HUES48 (cell line): ENCODE measurements at regions not wholly inside any gene's neighbourhood (a gene's known extent, or its start where the extent isn't known, plus 50 kb on each side); places are given as distances from the start of the nearest gene placed in this dataset.
"Not testable (repeated sequence)": the region's sequence is repeated elsewhere in the genome, so short reads cannot be mapped to it uniquely, and the experiment has no call there.

ENCODE experiments used
- H3K27ac ChIP-seq: one replicate; pipeline ENCODE4 v1.7.0; 2013; ENCODE audit warnings: low read depth, low read length, inconsistent platforms
- H3K27me3 ChIP-seq: 2 replicates; pipeline ENCODE4 v1.6.1; 2013; ENCODE audit warnings: mild to moderate bottlenecking, low read length; ENCODE audit not compliant: control insufficient read depth, insufficient read depth
- H3K36me3 ChIP-seq: 2 replicates; pipeline ENCODE4 v1.6.1; 2013; ENCODE audit warnings: low read length; ENCODE audit not compliant: control insufficient read depth, insufficient read depth
- H3K4me1 ChIP-seq: 2 replicates; pipeline ENCODE4 v1.6.1; 2013; ENCODE audit warnings: mild to moderate bottlenecking, low read length; ENCODE audit not compliant: control insufficient read depth, insufficient read depth
- H3K4me3 ChIP-seq: 2 replicates; pipeline ENCODE4 v1.5.1; 2013; ENCODE audit warnings: mild to moderate bottlenecking, low read depth, low read length
- H3K9ac ChIP-seq: 2 replicates; pipeline ENCODE4 v1.6.1; 2013; ENCODE audit warnings: mild to moderate bottlenecking, low read depth, low read length, moderate library complexity
- H3K9me3 ChIP-seq: 2 replicates; pipeline ENCODE4 v1.6.1; 2013; ENCODE audit warnings: low read length; ENCODE audit not compliant: control insufficient read depth, insufficient read depth

- not testable (repeated sequence) for H3K27ac ChIP-seq, H3K36me3 ChIP-seq, H3K4me3 ChIP-seq, H3K4me1 ChIP-seq, H3K27me3 ChIP-seq, H3K9ac ChIP-seq, H3K9me3 ChIP-seq
Observed at GRCh38 chr3:75507956-75508355, 156.2 kb upstream of the FRG2C start.

GRCh38 chr3:75527657-75528056, 136.5 kb upstream of the FRG2C start:
- H3K36me3 ChIP-seq, H3K4me1 ChIP-seq, H3K27me3 ChIP-seq, H3K27ac ChIP-seq, H3K4me3 ChIP-seq, H3K9me3 ChIP-seq, H3K9ac ChIP-seq: not testable (repeated sequence)

GRCh38 chr3:75552095-75552494, 112.0 kb upstream of the FRG2C start:
- not testable (repeated sequence) for H3K9me3 ChIP-seq, H3K9ac ChIP-seq, H3K36me3 ChIP-seq, H3K4me1 ChIP-seq, H3K27ac ChIP-seq, H3K4me3 ChIP-seq, H3K27me3 ChIP-seq

- not testable (repeated sequence) for H3K36me3 ChIP-seq, H3K9ac ChIP-seq, H3K27me3 ChIP-seq, H3K9me3 ChIP-seq, H3K4me1 ChIP-seq, H3K27ac ChIP-seq, H3K4me3 ChIP-seq
Observed at GRCh38 chr3:75564427-75564826, 99.7 kb upstream of the FRG2C start.

GRCh38 chr3:75572303-75572702, 91.8 kb upstream of the FRG2C start:
- H3K4me3 ChIP-seq, H3K9ac ChIP-seq, H3K4me1 ChIP-seq, H3K9me3 ChIP-seq, H3K27ac ChIP-seq, H3K36me3 ChIP-seq, H3K27me3 ChIP-seq: not testable (repeated sequence)

- peaks cover 39% of the 10 kb centered on the region for H3K27me3 ChIP-seq
Observed at GRCh38 chr3:75579091-75579490, 85.0 kb upstream of the FRG2C start.

GRCh38 chr3:75579536-75579935, 84.6 kb upstream of the FRG2C start:
- not testable (repeated sequence) for H3K4me1 ChIP-seq, H3K27ac ChIP-seq, H3K9ac ChIP-seq, H3K36me3 ChIP-seq, H3K9me3 ChIP-seq
- Histone ChIP-seq H3K27me3 (peaks cover 39% of the 10 kb centered on the region), H3K4me3 (peak overlapping the region; percentile 43; the same call in 1 of the 2 replicates)

More at GRCh38 chr3:75579091-75579490, 85.0 kb upstream of the FRG2C start:
- H3K4me1 ChIP-seq, H3K9me3 ChIP-seq, H3K27ac ChIP-seq, H3K36me3 ChIP-seq, H3K9ac ChIP-seq: not testable (repeated sequence)
- H3K4me3 ChIP-seq: peak overlapping the region; percentile 43; the same call in 1 of the 2 replicates

- not testable (repeated sequence) for H3K4me1 ChIP-seq
Observed at GRCh38 chr3:75579981-75580782, 83.9 kb upstream of the FRG2C start.

GRCh38 chr3:75582536-75582935, 81.6 kb upstream of the FRG2C start:
- H3K4me1 ChIP-seq, H3K27ac ChIP-seq, H3K9me3 ChIP-seq, H3K36me3 ChIP-seq, H3K9ac ChIP-seq: not testable (repeated sequence)
- Histone ChIP-seq H3K27me3 (peaks cover 39% of the 10 kb centered on the region), H3K4me3 (peak overlapping the region; percentile 40; the same call in 1 of the 2 replicates)

More at GRCh38 chr3:75579981-75580782, 83.9 kb upstream of the FRG2C start:
- not testable (repeated sequence) for H3K36me3 ChIP-seq, H3K27ac ChIP-seq, H3K9ac ChIP-seq, H3K9me3 ChIP-seq
- peak overlapping the region; percentile 72 for H3K4me3 ChIP-seq
- H3K27me3 ChIP-seq: peaks cover 39% of the 10 kb centered on the region

- H3K36me3 ChIP-seq, H3K9ac ChIP-seq, H3K4me1 ChIP-seq, H3K4me3 ChIP-seq, H3K27ac ChIP-seq, H3K9me3 ChIP-seq: not testable (repeated sequence)
- peaks cover 34% of the 10 kb centered on the region for H3K27me3 ChIP-seq
Observed at GRCh38 chr3:75583116-75583515, 81.0 kb upstream of the FRG2C start.

- not testable (repeated sequence) for H3K9me3 ChIP-seq, H3K4me3 ChIP-seq, H3K27me3 ChIP-seq, H3K4me1 ChIP-seq, H3K27ac ChIP-seq, H3K36me3 ChIP-seq, H3K9ac ChIP-seq
Observed at GRCh38 chr3:75587695-75588094, 76.4 kb upstream of the FRG2C start.
